SK-N-SH (cell line): ENCODE measurements at regions not wholly inside any gene's neighbourhood (a gene's known extent, or its start where the extent isn't known, plus 50 kb on each side); places are given as distances from the start of the nearest gene placed in this dataset.

Source experiments
- CTCF ChIA-PET: fragments of 300-600, 350-600 bp; formaldehyde crosslinking; extraction: SDS; loops from one replicate; lab custom pipeline; 2021; lab: Yijun Ruan, JAX
- POLR2A ChIA-PET: fragments of 350-600 bp; sonication (Branson Sonifier 250); formaldehyde crosslinking; extraction: SDS; loops from one replicate; lab custom pipeline; 2020; ENCODE audit warnings: antibody characterized with exemption, inconsistent platforms; lab: Yijun Ruan, JAX
- DNase-seq: peaks from one replicate; pipeline ENCODE4 v3.0.0; 2012
- H2AFZ ChIP-seq: fragments of 200-600 bp; sonication (generic); 2 replicates; pipeline ENCODE4 v1.8.1; 2016; ENCODE audit warnings: antibody characterized with exemption, mild to moderate bottlenecking, low read depth
- H3F3A ChIP-seq: fragments of 200-600 bp; sonication (generic); replicated peaks from 2 replicates; pipeline ENCODE3; 2016; ENCODE audit warnings: antibody characterized with exemption, mild to moderate bottlenecking; ENCODE audit not compliant: insufficient read depth
- H3K27ac ChIP-seq, 2 experiments: fragments of 200-500 bp in 1 of 2; fragments of 200-600 bp in 1 of 2; sonication (Bioruptor generic) in 1 of 2; sonication (generic), shearing (Covaris generic) in 1 of 2; 2 replicates each; pipeline versions ENCODE4 v1.5.1 to v1.6.1; 2014 to 2016; ENCODE audit warnings: low read depth in 2 of 2, inconsistent platforms in 1 of 2, low read length in 1 of 2, mild to moderate bottlenecking in 1 of 2, mixed read lengths in 1 of 2
- H3K27me3 ChIP-seq: fragments of 200-600 bp; sonication (generic), shearing (Covaris generic); 2 replicates; pipeline ENCODE4 v1.6.1; 2016; ENCODE audit warnings: mixed run types; ENCODE audit not compliant: insufficient read depth
- H3K36me3 ChIP-seq, 2 experiments: fragments of 200-500 bp in 1 of 2; fragments of 200-600 bp in 1 of 2; sonication (Bioruptor generic) in 1 of 2; sonication (generic) in 1 of 2; replicated peaks in 1 of 2; 2 replicates each; pipeline versions ENCODE3 to v1.5.1; 2014 to 2016; ENCODE audit warnings: low read length in 1 of 2, mild to moderate bottlenecking in 1 of 2; ENCODE audit not compliant: insufficient read depth in 2 of 2, control insufficient read depth in 1 of 2
- H3K4me1 ChIP-seq, 2 experiments: fragments of 200-500 bp in 1 of 2; fragments of 200-600 bp in 1 of 2; sonication (Bioruptor generic) in 1 of 2; sonication (generic), shearing (Covaris generic) in 1 of 2; 2 replicates each; pipeline versions ENCODE4 v1.5.1 to v1.6.1; 2014 to 2016; ENCODE audit warnings: low read depth in 1 of 2, low read length in 1 of 2, mixed run types in 1 of 2; ENCODE audit not compliant: insufficient read depth in 2 of 2, control insufficient read depth in 1 of 2
- H3K4me2 ChIP-seq: fragments of 200-600 bp; sonication (generic), shearing (Covaris generic); 2 replicates; pipeline ENCODE4 v1.6.1; 2017; ENCODE audit warnings: mixed run types
- H3K4me3 ChIP-seq, 2 experiments: fragments of 200-500 bp in 1 of 2; fragments of 200-600 bp in 1 of 2; sonication (Bioruptor generic) in 1 of 2; sonication (generic), shearing (Covaris generic) in 1 of 2; 2 replicates each; pipeline versions ENCODE4 v1.5.1 to v1.8.1; 2014 to 2016; ENCODE audit warnings: low read depth in 2 of 2, inconsistent platforms in 1 of 2, low read length in 1 of 2, mild to moderate bottlenecking in 1 of 2, mixed read lengths in 1 of 2, moderate library complexity in 1 of 2
- H3K79me2 ChIP-seq: fragments of 200-600 bp; sonication (generic); 2 replicates; pipeline ENCODE4 v1.8.1; 2017; ENCODE audit warnings: mild to moderate bottlenecking; ENCODE audit not compliant: insufficient read depth
- H3K9ac ChIP-seq: fragments of 200-600 bp; sonication (generic); 2 replicates; pipeline ENCODE4 v1.6.1; 2017; ENCODE audit warnings: mixed run types
- H3K9me2 ChIP-seq: fragments of 200-600 bp; sonication (generic); 2 replicates; pipeline ENCODE4 v1.6.1; 2017; ENCODE audit warnings: mixed run types
- H3K9me3 ChIP-seq: fragments of 200-600 bp; sonication (generic); 2 replicates; pipeline ENCODE4 v1.6.1; 2017; ENCODE audit warnings: mixed run types, mild to moderate bottlenecking, moderate library complexity
- H4K20me1 ChIP-seq: fragments of 200-600 bp; sonication (generic); 2 replicates; pipeline ENCODE4 v1.6.1; 2017; ENCODE audit warnings: mild to moderate bottlenecking, mixed run types; ENCODE audit not compliant: insufficient read depth
- FOSL2 ChIP-seq: IDR thresholded peaks from 2 replicates; pipeline ENCODE4 v1.4.0; 2012; ENCODE audit warnings: low read depth, mild to moderate bottlenecking, moderate library complexity, borderline replicate concordance
- FOXJ3 ChIP-seq: sonication (generic); formaldehyde crosslinking; IDR thresholded peaks from 2 replicates; pipeline ENCODE4 v1.5.1; 2020; ENCODE audit warnings: mild to moderate bottlenecking, missing genetic modification reagents
- FOXM1 ChIP-seq: IDR thresholded peaks from 2 replicates; pipeline ENCODE4 v1.4.0; 2012; ENCODE audit warnings: low read depth, mild to moderate bottlenecking
- GABPA ChIP-seq: IDR thresholded peaks from 2 replicates; pipeline ENCODE4 v1.4.0; 2012; ENCODE audit warnings: low read depth, mild to moderate bottlenecking
- MEF2A ChIP-seq: IDR thresholded peaks from 2 replicates; pipeline ENCODE4 v1.4.0; 2012; ENCODE audit warnings: low read depth, borderline replicate concordance
- MXI1 ChIP-seq: IDR thresholded peaks from 2 replicates; pipeline ENCODE4 v1.6.1; 2012; ENCODE audit warnings: mild to moderate bottlenecking, low read depth, low read length, improper control_type of control experiment
- NFIC ChIP-seq: IDR thresholded peaks from 2 replicates; pipeline ENCODE4 v1.4.0; 2012; ENCODE audit warnings: borderline replicate concordance
- NRF1 ChIP-seq: IDR thresholded peaks from 2 replicates; pipeline ENCODE4 v1.6.1; 2012; ENCODE audit warnings: low read depth, mild to moderate bottlenecking, low read length
- RCOR1 ChIP-seq: fragments of 150-350 bp; IDR thresholded peaks from 2 replicates; pipeline ENCODE4 v1.6.1; 2017; ENCODE audit warnings: antibody characterized with exemption, low read length
- RFX5 ChIP-seq: IDR thresholded peaks from 2 replicates; pipeline ENCODE4 v1.6.1; 2012; ENCODE audit warnings: mild to moderate bottlenecking, improper control_type of control experiment, low read length
- TCF12 ChIP-seq: IDR thresholded peaks from 2 replicates; pipeline ENCODE4 v1.4.0; 2012
- YY1 ChIP-seq: IDR thresholded peaks from 2 replicates; pipeline ENCODE4 v1.4.0; 2012; ENCODE audit warnings: low read depth, mild to moderate bottlenecking
- WGBS: methylation state at CpG from one replicate; pipeline ENCODE4 v1.1.6; 2017; ENCODE audit warnings: low lambda C conversion rate; 5-methylcytosine and 5-hydroxymethylcytosine counted together
- TF ChIP-seq, protein P1 (sequence below): IDR thresholded peaks from 2 replicates; pipeline ENCODE4 v1.4.0; 2012; ENCODE audit warnings: low read depth, borderline replicate concordance
- TF ChIP-seq, protein P2 (sequence below): IDR thresholded peaks from 2 replicates; pipeline ENCODE4; 2012
- TF ChIP-seq, protein P3 (sequence below): fragments of 150-350 bp; IDR thresholded peaks from 2 replicates; pipeline ENCODE4 v1.6.1; 2017; ENCODE audit warnings: antibody characterized with exemption, low read length, low read depth, borderline replicate concordance
- TF ChIP-seq, protein P4 (sequence below): fragments of 200-600 bp; sonication (generic); IDR thresholded peaks from 2 replicates; pipeline ENCODE4 v1.6.1; 2017; ENCODE audit warnings: antibody characterized with exemption, mild to moderate bottlenecking, moderate library complexity
- TF ChIP-seq, protein P5 (sequence below): fragments of 150-350 bp; IDR thresholded peaks from 2 replicates; pipeline ENCODE4 v1.6.1; 2016; ENCODE audit warnings: mild to moderate bottlenecking, low read depth, low read length

DNA sequence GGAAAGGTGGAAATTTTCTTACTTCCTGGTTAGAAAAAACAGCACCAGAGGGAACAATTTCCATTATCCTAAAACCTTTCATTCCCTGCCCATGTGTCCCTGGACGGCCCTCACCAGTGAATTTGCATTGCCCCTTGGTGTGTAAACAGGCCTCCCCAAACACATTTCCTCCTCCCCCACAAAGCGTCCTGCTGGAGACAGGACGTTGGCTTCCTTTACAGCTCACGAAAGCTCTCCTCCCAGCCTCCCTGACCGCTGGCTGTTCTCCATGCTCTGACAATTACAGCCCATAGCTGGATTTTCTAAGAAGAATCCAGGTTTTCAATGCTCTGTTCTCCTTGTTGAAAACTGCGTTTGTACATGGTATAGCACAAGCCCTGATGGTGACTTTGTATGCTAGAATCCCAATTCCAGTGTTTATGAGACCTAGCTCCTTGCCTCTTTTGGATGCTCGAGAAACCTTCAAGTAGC is 724.2 kb upstream of the CELF2 start (continued):
- no peak for TF ChIP-seq FOSL2
- TF ChIP-seq TCF12 = no peak
- no peak for TF ChIP-seq RFX5
- no peak for TF ChIP-seq FOXJ3 (CRISPR knock-in tag)

DNA sequence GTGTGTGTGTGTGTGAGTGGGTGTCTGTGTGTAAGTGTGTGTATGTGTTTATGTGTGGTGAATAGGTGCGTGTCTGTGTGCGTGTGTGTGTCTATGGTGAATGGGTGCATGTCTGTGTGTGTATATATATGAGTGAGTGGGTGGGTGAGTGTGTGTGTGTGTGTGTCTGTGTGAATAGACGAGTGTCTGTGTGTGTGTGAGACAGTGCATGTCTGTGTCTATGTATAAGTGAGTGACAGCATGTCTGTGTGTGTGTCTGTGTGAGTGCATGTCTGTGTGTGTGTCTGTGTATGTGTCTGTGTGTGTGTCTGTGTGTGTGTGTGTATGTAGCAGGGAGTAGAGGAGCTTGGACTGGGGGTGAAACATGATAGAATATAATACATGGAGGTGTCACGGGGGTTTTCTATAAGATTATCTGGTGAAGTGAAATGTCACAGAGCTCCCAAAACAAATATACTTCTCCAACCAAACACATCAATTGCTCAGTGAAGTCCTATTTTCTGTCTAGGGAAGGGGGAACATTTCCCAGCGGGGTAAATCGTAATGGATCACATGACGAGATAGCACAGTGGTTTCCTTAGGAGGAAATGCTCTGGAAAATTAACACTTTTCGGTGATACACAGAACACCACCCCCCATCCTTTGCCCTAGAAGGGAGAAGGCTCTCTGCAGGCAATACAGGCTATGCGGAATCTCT is 723.3 kb upstream of the CELF2 start:
- no peaks in the 10 kb centered on the region for H3K4me1 ChIP-seq
- no peak overlapping the region for H3K4me3 ChIP-seq
- ChIA-PET POLR2A (no interaction called here), CTCF (no interaction called here)
- no peak for DNase-seq
- H4K20me1 ChIP-seq = no peaks in the 10 kb centered on the region
- no peaks in the 10 kb centered on the region for H3K27me3 ChIP-seq
- no peak overlapping the region for H3K4me2 ChIP-seq
- no peak overlapping the region for H3K9ac ChIP-seq
- no peaks in the 10 kb centered on the region for H3K36me3 ChIP-seq
- 38% methylated on average over 9 of the region's 9 CpGs for WGBS
- TF ChIP-seq NFIC (no peak), FOXM1 (no peak), NRF1 (no peak), MEF2A (no peak), GABPA (no peak), TCF12 (no peak), MXI1 (no peak), YY1 (no peak), RCOR1 (no peak)
- TF ChIP-seq, protein P1, sequence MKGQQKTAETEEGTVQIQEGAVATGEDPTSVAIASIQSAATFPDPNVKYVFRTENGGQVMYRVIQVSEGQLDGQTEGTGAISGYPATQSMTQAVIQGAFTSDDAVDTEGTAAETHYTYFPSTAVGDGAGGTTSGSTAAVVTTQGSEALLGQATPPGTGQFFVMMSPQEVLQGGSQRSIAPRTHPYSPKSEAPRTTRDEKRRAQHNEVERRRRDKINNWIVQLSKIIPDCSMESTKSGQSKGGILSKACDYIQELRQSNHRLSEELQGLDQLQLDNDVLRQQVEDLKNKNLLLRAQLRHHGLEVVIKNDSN = no peak
- TF ChIP-seq, protein P2, sequence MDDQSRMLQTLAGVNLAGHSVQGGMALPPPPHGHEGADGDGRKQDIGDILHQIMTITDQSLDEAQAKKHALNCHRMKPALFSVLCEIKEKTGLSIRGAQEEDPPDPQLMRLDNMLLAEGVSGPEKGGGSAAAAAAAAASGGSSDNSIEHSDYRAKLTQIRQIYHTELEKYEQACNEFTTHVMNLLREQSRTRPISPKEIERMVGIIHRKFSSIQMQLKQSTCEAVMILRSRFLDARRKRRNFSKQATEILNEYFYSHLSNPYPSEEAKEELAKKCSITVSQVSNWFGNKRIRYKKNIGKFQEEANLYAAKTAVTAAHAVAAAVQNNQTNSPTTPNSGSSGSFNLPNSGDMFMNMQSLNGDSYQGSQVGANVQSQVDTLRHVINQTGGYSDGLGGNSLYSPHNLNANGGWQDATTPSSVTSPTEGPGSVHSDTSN = no peak
- TF ChIP-seq, protein P3, sequence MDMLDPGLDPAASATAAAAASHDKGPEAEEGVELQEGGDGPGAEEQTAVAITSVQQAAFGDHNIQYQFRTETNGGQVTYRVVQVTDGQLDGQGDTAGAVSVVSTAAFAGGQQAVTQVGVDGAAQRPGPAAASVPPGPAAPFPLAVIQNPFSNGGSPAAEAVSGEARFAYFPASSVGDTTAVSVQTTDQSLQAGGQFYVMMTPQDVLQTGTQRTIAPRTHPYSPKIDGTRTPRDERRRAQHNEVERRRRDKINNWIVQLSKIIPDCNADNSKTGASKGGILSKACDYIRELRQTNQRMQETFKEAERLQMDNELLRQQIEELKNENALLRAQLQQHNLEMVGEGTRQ = no peak
- TF ChIP-seq, protein P4, sequence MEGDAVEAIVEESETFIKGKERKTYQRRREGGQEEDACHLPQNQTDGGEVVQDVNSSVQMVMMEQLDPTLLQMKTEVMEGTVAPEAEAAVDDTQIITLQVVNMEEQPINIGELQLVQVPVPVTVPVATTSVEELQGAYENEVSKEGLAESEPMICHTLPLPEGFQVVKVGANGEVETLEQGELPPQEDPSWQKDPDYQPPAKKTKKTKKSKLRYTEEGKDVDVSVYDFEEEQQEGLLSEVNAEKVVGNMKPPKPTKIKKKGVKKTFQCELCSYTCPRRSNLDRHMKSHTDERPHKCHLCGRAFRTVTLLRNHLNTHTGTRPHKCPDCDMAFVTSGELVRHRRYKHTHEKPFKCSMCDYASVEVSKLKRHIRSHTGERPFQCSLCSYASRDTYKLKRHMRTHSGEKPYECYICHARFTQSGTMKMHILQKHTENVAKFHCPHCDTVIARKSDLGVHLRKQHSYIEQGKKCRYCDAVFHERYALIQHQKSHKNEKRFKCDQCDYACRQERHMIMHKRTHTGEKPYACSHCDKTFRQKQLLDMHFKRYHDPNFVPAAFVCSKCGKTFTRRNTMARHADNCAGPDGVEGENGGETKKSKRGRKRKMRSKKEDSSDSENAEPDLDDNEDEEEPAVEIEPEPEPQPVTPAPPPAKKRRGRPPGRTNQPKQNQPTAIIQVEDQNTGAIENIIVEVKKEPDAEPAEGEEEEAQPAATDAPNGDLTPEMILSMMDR = no peak
- TF ChIP-seq, protein P5, sequence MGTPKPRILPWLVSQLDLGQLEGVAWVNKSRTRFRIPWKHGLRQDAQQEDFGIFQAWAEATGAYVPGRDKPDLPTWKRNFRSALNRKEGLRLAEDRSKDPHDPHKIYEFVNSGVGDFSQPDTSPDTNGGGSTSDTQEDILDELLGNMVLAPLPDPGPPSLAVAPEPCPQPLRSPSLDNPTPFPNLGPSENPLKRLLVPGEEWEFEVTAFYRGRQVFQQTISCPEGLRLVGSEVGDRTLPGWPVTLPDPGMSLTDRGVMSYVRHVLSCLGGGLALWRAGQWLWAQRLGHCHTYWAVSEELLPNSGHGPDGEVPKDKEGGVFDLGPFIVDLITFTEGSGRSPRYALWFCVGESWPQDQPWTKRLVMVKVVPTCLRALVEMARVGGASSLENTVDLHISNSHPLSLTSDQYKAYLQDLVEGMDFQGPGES = no peak
- no peaks in the 10 kb centered on the region for H3K9me3 ChIP-seq
- no peak overlapping the region for H2AFZ ChIP-seq
- no peak overlapping the region for H3K27ac ChIP-seq
- no peaks in the 10 kb centered on the region for H3F3A ChIP-seq
- no peaks in the 10 kb centered on the region for H3K9me2 ChIP-seq
- H3K79me2 ChIP-seq = no peaks in the 10 kb centered on the region
